Peyer's patch (tissue), 4 donors: ENCODE measurements at regions not wholly inside any gene's neighbourhood (a gene's known extent, or its start where the extent isn't known, plus 50 kb on each side); places are given as distances from the start of the nearest gene placed in this dataset.

Source experiments
- DNase-seq, 3 donors: peaks; one replicate each; pipeline ENCODE4 v3.0.0-alpha.2; 2017 to 2019
- H3K27ac ChIP-seq, 4 donors: fragments of 200-600 bp; sonication (generic); one replicate each; pipeline ENCODE4 v1.5.1; 2016 to 2019
- H3K27me3 ChIP-seq, 2 donors: fragments of 200-600 bp; sonication (generic); one replicate each; pipeline ENCODE4 v1.5.1; 2019
- H3K36me3 ChIP-seq, 3 donors: fragments of 200-600 bp; sonication (generic); one replicate each; pipeline ENCODE4 v1.5.1; 2016 to 2019
- H3K4me1 ChIP-seq, 4 donors: fragments of 200-600 bp; sonication (generic); one replicate each; pipeline ENCODE4 v1.5.1; 2016 to 2019
- H3K4me3 ChIP-seq, 4 donors: fragments of 200-600 bp; sonication (generic); 1 replicate in 3 of 4; 2 replicates in 1 of 4; pipeline ENCODE4 v1.5.1; 2016 to 2019; ENCODE audit warnings: mild to moderate bottlenecking in 1 of 4
- H3K9me3 ChIP-seq, 4 donors: fragments of 200-600 bp; sonication (generic); one replicate each; pipeline ENCODE4 v1.5.1; 2016 to 2019; ENCODE audit warnings: mild to moderate bottlenecking in 1 of 4
- POLR2A ChIP-seq, 2 donors: fragments of 450-650 bp; IDR thresholded peaks; one replicate each; pipeline ENCODE4 v1.5.1; 2017; ENCODE audit warnings: antibody characterized with exemption in 2 of 2, mild to moderate bottlenecking in 2 of 2, moderate library complexity in 2 of 2
- TF ChIP-seq, protein P1 (sequence below), 6 experiments: fragments of 450-650 bp in 4 of 6; fragments of 200-600 bp in 2 of 6; sonication (generic) in 1 of 6; IDR thresholded peaks; one replicate each; pipeline ENCODE4 v1.5.1; 2017 to 2019; ENCODE audit warnings: antibody characterized with exemption in 6 of 6, mild to moderate bottlenecking in 3 of 6, moderate library complexity in 1 of 6

DNA sequence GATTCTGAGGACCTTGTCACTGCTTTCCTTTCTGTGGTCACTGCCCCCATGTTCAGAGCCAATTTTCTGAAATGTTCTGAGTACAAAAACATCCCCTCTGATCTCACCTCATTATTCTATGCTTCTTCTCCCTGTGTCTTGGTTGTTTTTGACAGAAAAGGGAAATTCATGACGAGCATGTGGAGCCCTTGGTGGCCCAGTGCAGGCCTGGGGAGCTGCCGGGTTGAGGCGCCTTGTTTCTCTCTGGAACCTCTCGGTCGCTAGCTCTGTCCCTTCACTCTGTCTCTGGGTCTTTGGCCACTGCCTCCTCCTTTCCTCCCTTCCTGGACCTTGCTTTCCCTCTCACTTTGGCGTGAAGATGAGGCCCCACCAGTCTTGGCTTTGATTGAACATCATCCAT lies 63.0 kb upstream of the THY1 start:
- no peaks in the 10 kb centered on the region for H3K36me3 ChIP-seq
- DNase-seq, result peak in 1 of 3 donors; percentile 10
- H3K27me3 ChIP-seq, result no peaks in the 10 kb centered on the region
- no peak overlapping the region for H3K4me3 ChIP-seq
- TF ChIP-seq, protein P1, sequence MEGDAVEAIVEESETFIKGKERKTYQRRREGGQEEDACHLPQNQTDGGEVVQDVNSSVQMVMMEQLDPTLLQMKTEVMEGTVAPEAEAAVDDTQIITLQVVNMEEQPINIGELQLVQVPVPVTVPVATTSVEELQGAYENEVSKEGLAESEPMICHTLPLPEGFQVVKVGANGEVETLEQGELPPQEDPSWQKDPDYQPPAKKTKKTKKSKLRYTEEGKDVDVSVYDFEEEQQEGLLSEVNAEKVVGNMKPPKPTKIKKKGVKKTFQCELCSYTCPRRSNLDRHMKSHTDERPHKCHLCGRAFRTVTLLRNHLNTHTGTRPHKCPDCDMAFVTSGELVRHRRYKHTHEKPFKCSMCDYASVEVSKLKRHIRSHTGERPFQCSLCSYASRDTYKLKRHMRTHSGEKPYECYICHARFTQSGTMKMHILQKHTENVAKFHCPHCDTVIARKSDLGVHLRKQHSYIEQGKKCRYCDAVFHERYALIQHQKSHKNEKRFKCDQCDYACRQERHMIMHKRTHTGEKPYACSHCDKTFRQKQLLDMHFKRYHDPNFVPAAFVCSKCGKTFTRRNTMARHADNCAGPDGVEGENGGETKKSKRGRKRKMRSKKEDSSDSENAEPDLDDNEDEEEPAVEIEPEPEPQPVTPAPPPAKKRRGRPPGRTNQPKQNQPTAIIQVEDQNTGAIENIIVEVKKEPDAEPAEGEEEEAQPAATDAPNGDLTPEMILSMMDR (IDR thresholded peaks at IDR 0.05), result no peak
- no peak for TF ChIP-seq POLR2A (IDR thresholded peaks at IDR 0.05)
- peaks cover 0 to 7% (median 2%) of the 10 kb centered on the region in 4 donors for H3K4me1 ChIP-seq
- H3K9me3 ChIP-seq, result no peaks in the 10 kb centered on the region
- H3K27ac ChIP-seq, result no peak overlapping the region

DNA sequence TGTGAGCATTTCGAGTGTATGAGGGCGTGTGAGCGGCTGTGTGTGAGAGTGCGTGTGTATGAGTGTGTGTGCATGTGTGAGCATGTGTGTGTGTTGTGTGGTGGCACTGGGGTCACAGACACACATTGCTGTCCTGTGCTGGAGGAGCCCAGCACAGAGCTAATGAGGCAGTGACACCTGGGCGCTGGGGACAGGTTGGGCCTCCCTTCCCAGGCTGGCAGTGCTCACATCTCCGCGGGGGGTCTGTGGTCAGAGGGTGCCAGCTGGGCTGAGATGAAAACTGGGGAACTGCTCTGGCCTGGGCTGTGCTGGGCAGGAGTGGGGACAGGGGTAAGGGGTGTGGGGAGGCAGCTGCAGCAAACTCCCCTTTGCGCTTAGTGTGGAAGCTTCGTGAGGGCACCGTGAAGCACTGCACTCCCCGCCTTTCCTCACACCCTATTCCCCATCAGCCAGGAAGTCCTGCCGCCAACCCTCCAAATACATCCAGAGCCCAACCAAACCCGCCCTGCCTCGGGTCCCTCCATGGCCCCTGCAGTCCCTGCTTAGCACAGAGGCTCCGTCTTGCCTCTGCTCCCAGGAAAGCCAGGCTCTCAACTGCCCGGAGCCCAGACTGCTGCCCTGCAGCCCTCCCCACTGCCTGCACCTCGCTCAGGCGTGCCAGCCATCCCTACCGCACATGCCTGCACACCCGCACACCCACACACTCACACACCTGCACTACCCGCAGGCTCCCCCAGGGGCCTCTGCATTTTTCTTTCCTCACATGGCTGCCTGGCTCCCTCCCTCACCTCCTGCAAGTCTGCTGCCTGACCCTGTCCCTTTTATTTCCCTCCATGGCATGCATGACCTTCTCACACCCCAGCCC lies 62.0 kb upstream of the THY1 start:
- H3K27me3 ChIP-seq, result no peaks in the 10 kb centered on the region
- peaks cover 0 to 7% (median 2%) of the 10 kb centered on the region in 4 donors for H3K4me1 ChIP-seq
- no peak for TF ChIP-seq POLR2A (IDR thresholded peaks at IDR 0.05)
- TF ChIP-seq, protein P1 (IDR thresholded peaks at IDR 0.05), result peak in 1 of 6 experiments; percentile 12
- no peaks in the 10 kb centered on the region for H3K36me3 ChIP-seq
- no peak overlapping the region for H3K4me3 ChIP-seq
- peak in 2 of 3 donors; percentile 31 to 36 for DNase-seq
- no peaks in the 10 kb centered on the region for H3K9me3 ChIP-seq
- H3K27ac ChIP-seq, result no peak overlapping the region

DNA sequence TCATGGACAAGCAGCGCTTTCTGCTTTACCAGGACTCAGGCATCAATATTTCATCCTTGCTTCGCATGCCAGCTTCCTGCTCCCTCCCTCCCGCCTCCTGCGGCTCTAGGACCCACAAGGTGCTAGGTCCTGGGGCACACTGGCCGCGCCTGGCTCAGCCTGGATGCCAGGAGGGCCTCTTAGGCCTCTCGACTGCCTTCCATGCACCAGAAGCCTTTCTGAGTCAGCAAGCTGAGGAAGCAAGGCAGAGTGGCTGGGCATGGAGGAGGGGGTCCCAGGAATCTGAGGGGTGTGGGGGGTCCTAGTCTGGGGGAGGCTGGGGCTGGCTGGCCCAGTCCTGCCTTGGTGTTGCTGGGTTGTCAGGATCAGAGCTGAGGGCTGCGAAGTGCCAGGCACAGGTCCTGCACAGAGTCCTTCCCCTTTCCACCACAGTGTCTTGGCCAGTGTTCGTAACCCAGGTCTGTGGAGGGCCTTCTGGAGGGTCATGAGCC lies 61.0 kb upstream of the THY1 start:
- Histone ChIP-seq H3K9me3 (no peaks in the 10 kb centered on the region), H3K36me3 (no peaks in the 10 kb centered on the region), H3K4me1 (peaks cover 0 to 7% (median 2%) of the 10 kb centered on the region in 4 donors), H3K4me3 (no peak overlapping the region), H3K27me3 (no peaks in the 10 kb centered on the region), H3K27ac (no peak overlapping the region)
- no peak for TF ChIP-seq POLR2A (IDR thresholded peaks at IDR 0.05)
- DNase-seq, result peak in 2 of 3 donors; percentile 28 to 33

- H3K27me3 ChIP-seq, result no peaks in the 10 kb centered on the region
- H3K9me3 ChIP-seq, result no peaks in the 10 kb centered on the region
- no peaks in the 10 kb centered on the region for H3K36me3 ChIP-seq
- TF ChIP-seq, protein P1 (IDR thresholded peaks at IDR 0.05), result no peak
- no peak for TF ChIP-seq POLR2A (IDR thresholded peaks at IDR 0.05)
- peaks cover 0 to 7% (median 2%) of the 10 kb centered on the region in 4 donors for H3K4me1 ChIP-seq
- H3K27ac ChIP-seq, result no peak overlapping the region
- peak in 2 of 3 donors; percentile 22 to 27 for DNase-seq
- no peak overlapping the region for H3K4me3 ChIP-seq
Observed at GRCh38 chr11:119483341-119483880, 60.4 kb upstream of the THY1 start.

DNA sequence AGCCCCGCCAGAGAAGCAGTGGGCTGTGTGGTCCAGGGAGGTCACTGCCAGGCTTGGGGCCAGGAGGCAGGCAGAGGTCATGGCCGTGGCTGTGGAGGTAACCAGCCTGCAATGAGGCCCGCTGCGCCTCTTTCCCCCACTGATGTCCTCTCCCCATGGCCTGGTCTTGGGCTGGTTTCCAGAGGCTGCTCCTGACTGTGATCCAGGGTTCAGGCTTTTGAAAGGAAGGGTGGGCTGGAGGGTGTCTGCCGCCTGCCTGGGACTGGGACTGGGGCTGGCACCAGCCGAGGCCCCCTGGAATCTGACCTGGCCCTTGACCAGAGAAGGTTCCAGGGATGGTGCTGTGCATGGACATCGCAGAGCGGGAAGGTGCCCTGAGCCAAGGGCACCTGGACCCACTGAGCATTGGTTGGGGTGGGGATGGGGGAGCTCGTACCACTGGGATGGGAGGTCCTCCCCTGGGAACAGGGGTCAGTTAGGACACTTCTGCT lies 59.6 kb upstream of the THY1 start:
- Histone ChIP-seq H3K27ac (no peak overlapping the region), H3K4me1 (peaks cover 0 to 7% (median 2%) of the 10 kb centered on the region in 4 donors), H3K4me3 (no peak overlapping the region), H3K27me3 (no peaks in the 10 kb centered on the region), H3K9me3 (no peaks in the 10 kb centered on the region), H3K36me3 (no peaks in the 10 kb centered on the region)
- peak in 2 of 3 donors; percentile 34 to 39 for DNase-seq
- TF ChIP-seq POLR2A (IDR thresholded peaks at IDR 0.05), result no peak
- TF ChIP-seq, protein P1 (IDR thresholded peaks at IDR 0.05), result no peak
